B cell (primary cell): ENCODE measurements at regions not wholly inside any gene's neighbourhood (a gene's known extent, or its start where the extent isn't known, plus 50 kb on each side); places are given as distances from the start of the nearest gene placed in this dataset.

Experiments used
- ATAC-seq: fragments of 200-7000 bp; cut with Tn5 transposase; one replicate; pipeline ENCODE4 v1.10.0; 2021; ENCODE audit warnings: low read depth, mild to moderate bottlenecking, moderate number of reproducible peaks, moderate library complexity
- CTCF ChIA-PET: fragments of 350-600 bp; sonication (Branson Sonifier 250); formaldehyde crosslinking; loops from one replicate; lab custom pipeline; 2021; ENCODE audit warnings: antibody characterized with exemption, inconsistent platforms; lab: Charles Lee
- POLR2A ChIA-PET: fragments of 350-600 bp; sonication (Branson Sonifier 250); formaldehyde crosslinking; loops from one replicate; lab custom pipeline; 2021; ENCODE audit warnings: antibody characterized with exemption; lab: Charles Lee
- DNase-seq: peaks from one replicate; pipeline ENCODE4 v3.0.0; 2013
- H2AFZ ChIP-seq: 2 replicates; pipeline ENCODE4 v1.6.1; 2012; ENCODE audit warnings: mild to moderate bottlenecking, low read depth, low read length; ENCODE audit not compliant: insufficient read depth, poor library complexity, severe bottlenecking
- H3K27ac ChIP-seq, 2 donors: 1 replicate in 1 of 2; 2 replicates in 1 of 2; pipeline ENCODE4 v1.5.1; 2012 to 2013; ENCODE audit warnings: low read length in 2 of 2, mild to moderate bottlenecking in 2 of 2, moderate library complexity in 1 of 2
- H3K27me3 ChIP-seq, 4 experiments: fragments of 200-600 bp in 1 of 4; sonication (generic) in 1 of 4; replicated peaks in 1 of 4; 1 replicate in 2 of 4; 2 replicates in 2 of 4; pipeline versions ENCODE4 v1.6.1 to v1.7.0; 2013 to 2016; ENCODE audit warnings: low read length in 3 of 4, mild to moderate bottlenecking in 2 of 4, mixed read lengths in 1 of 4, moderate library complexity in 1 of 4; ENCODE audit not compliant: insufficient read depth in 4 of 4, control insufficient read depth in 3 of 4; ENCODE audit errors: control extremely low read depth in 1 of 4
- H3K36me3 ChIP-seq, 2 experiments: replicated peaks in 1 of 2; 1 replicate in 1 of 2; 2 replicates in 1 of 2; pipeline versions ENCODE4 v1.6.1 to v1.7.1; 2013; ENCODE audit warnings: low read length in 1 of 2; ENCODE audit not compliant: insufficient read depth in 2 of 2, control insufficient read depth in 1 of 2; ENCODE audit errors: control extremely low read depth in 1 of 2, extremely low read depth in 1 of 2
- H3K4me1 ChIP-seq, 2 donors: fragments of 200-600 bp in 1 of 2; sonication (generic) in 1 of 2; 1 replicate in 1 of 2; 2 replicates in 1 of 2; pipeline versions ENCODE4 v1.5.1 to v1.6.1; 2013 to 2017; ENCODE audit warnings: low read length in 2 of 2; ENCODE audit not compliant: control insufficient read depth in 2 of 2, insufficient read depth in 2 of 2
- H3K4me2 ChIP-seq: replicated peaks from 2 replicates; pipeline ENCODE3; 2012; ENCODE audit warnings: mild to moderate bottlenecking, low read depth, low read length; ENCODE audit not compliant: poor library complexity, severe bottlenecking
- H3K4me3 ChIP-seq, 5 experiments: fragments of 200-600 bp in 1 of 5; sonication (generic) in 1 of 5; 1 replicate in 3 of 5; 2 replicates in 2 of 5; pipeline versions ENCODE4 v1.5.1 to v1.7.0; 2011 to 2016; ENCODE audit warnings: low read length in 4 of 5, mild to moderate bottlenecking in 4 of 5, low read depth in 2 of 5, control low read depth in 1 of 5, moderate library complexity in 1 of 5; ENCODE audit not compliant: insufficient read depth in 1 of 5; ENCODE audit errors: control extremely low read depth in 1 of 5, extremely low read depth in 1 of 5
- H3K79me2 ChIP-seq: fragments of 200-600 bp; sonication (generic); one replicate; pipeline ENCODE4 v1.6.0; 2016; ENCODE audit warnings: low read length; ENCODE audit not compliant: control insufficient read depth, insufficient read depth
- H3K9ac ChIP-seq: fragments of 200-600 bp; sonication (generic); 2 replicates; pipeline ENCODE4 v1.6.1; 2017; ENCODE audit warnings: mild to moderate bottlenecking, low read length, moderate library complexity
- H3K9me3 ChIP-seq, 3 donors: one replicate each; pipeline versions ENCODE4 v1.6.1 to v1.7.1; 2013; ENCODE audit warnings: low read length in 2 of 3; ENCODE audit not compliant: control insufficient read depth in 2 of 3, insufficient read depth in 1 of 3; ENCODE audit errors: control extremely low read depth in 1 of 3
- H4K20me1 ChIP-seq: 2 replicates; pipeline ENCODE4 v1.6.0; 2012; ENCODE audit warnings: mild to moderate bottlenecking, low read length; ENCODE audit not compliant: insufficient read depth, control insufficient read depth, poor library complexity, severe bottlenecking
- H3K27ac Mint-ChIP-seq: one replicate; pipeline ENCODE4 v1.8.0; 2021; ENCODE audit warnings: mixed read lengths
- H3K27me3 Mint-ChIP-seq: one replicate; pipeline ENCODE4 v1.8.0; 2021; ENCODE audit warnings: mixed read lengths
- H3K4me1 Mint-ChIP-seq: one replicate; pipeline ENCODE4 v1.8.0; 2021; ENCODE audit warnings: mixed read lengths
- H3K4me3 Mint-ChIP-seq: one replicate; pipeline ENCODE4 v1.8.0; 2021; ENCODE audit warnings: mixed read lengths
- H3K9me3 Mint-ChIP-seq: one replicate; pipeline ENCODE4 v1.8.0; 2022; ENCODE audit warnings: mixed read lengths; ENCODE audit not compliant: insufficient read depth
- CTCF ChIP-seq: fragments of 200-600 bp; IDR thresholded peaks from one replicate; pipeline ENCODE4 v1.8.0; 2022; ENCODE audit warnings: antibody characterized with exemption, mild to moderate bottlenecking
- EZH2 ChIP-seq: IDR thresholded peaks from 2 replicates; pipeline ENCODE4 v1.6.1; 2012; ENCODE audit warnings: borderline replicate concordance, low read depth, mild to moderate bottlenecking, moderate library complexity, low read length; ENCODE audit not compliant: insufficient read depth, poor library complexity, severe bottlenecking
- WGBS: methylation state at CpG from one replicate; pipeline ENCODE4 v1.1.5; 2013; ENCODE audit warnings: missing lambda C conversion rate; ENCODE audit not compliant: insufficient coverage; 5-methylcytosine and 5-hydroxymethylcytosine counted together
- intact Hi-C: fragments of 100-400 bp; cut with micrococcal nuclease; formaldehyde crosslinking; loops from one replicate; pipeline ENCODE4 v1.10.0; 2022

GRCh38 chr9:81860581-81860980 is 67.6 kb upstream of the SPATA31D4 start:
- H3K4me3 Mint-ChIP-seq, result no peak overlapping the region
- intact Hi-C loops, result no loop called here
- H3K27me3 Mint-ChIP-seq, result no peaks in the 10 kb centered on the region
- no peak for ATAC-seq
- no peak overlapping the region for H3K9ac ChIP-seq
- no peak overlapping the region for H2AFZ ChIP-seq
- DNase-seq, result no peak
- no peak overlapping the region for H3K27ac ChIP-seq
- TF ChIP-seq EZH2, result no peak
- no peak for TF ChIP-seq CTCF
- WGBS, result 90% methylated on average over 3 of the region's 8 CpGs
- no peak overlapping the region for H3K27ac Mint-ChIP-seq
- POLR2A ChIA-PET, result no interaction called here
- H3K4me1 ChIP-seq, result no peaks in the 10 kb centered on the region
- no peaks in the 10 kb centered on the region for H3K9me3 Mint-ChIP-seq
- no peaks in the 10 kb centered on the region for H3K9me3 ChIP-seq
- H3K4me1 Mint-ChIP-seq, result no peaks in the 10 kb centered on the region
- no peaks in the 10 kb centered on the region for H4K20me1 ChIP-seq
- CTCF ChIA-PET, result no interaction called here
- H3K27me3 ChIP-seq, result no peaks in the 10 kb centered on the region
- H3K79me2 ChIP-seq, result no peaks in the 10 kb centered on the region
- H3K4me2 ChIP-seq, result no peak overlapping the region
- H3K4me3 ChIP-seq, result no peak overlapping the region
- no peaks in the 10 kb centered on the region for H3K36me3 ChIP-seq

- H2AFZ ChIP-seq, result no peak overlapping the region
- H3K9me3 ChIP-seq, result no peaks in the 10 kb centered on the region
- H3K4me3 ChIP-seq, result no peak overlapping the region
- H3K9me3 Mint-ChIP-seq, result no peaks in the 10 kb centered on the region
- H3K4me1 Mint-ChIP-seq, result no peaks in the 10 kb centered on the region
- peaks cover 3% of the 10 kb centered on the region for H3K27me3 Mint-ChIP-seq
- H3K27ac ChIP-seq, result no peak overlapping the region
- TF ChIP-seq EZH2 (no peak), CTCF (no peak)
- DNase-seq (no peak), ATAC-seq (no peak)
- H3K27ac Mint-ChIP-seq, result no peak overlapping the region
- POLR2A ChIA-PET, result no interaction called here
- H3K36me3 ChIP-seq, result no peaks in the 10 kb centered on the region
- intact Hi-C loops, result no loop called here
- no peak overlapping the region for H3K4me2 ChIP-seq
- no peak overlapping the region for H3K9ac ChIP-seq
- CTCF ChIA-PET, result no interaction called here
- no peaks in the 10 kb centered on the region for H4K20me1 ChIP-seq
- WGBS, result 86% methylated on average over 1 of the region's 1 CpG
- H3K4me1 ChIP-seq, result no peaks in the 10 kb centered on the region
- H3K4me3 Mint-ChIP-seq, result no peak overlapping the region
- H3K27me3 ChIP-seq, result no peaks in the 10 kb centered on the region
- H3K79me2 ChIP-seq, result no peaks in the 10 kb centered on the region
Observed at GRCh38 chr9:81861644-81862043, 66.6 kb upstream of the SPATA31D4 start.
